ENCODE measurements at regions not wholly inside any gene's neighbourhood (a gene's known extent, or its start where the extent isn't known, plus 50 kb on each side); places are given as distances from the start of the nearest gene placed in this dataset.

DNA sequence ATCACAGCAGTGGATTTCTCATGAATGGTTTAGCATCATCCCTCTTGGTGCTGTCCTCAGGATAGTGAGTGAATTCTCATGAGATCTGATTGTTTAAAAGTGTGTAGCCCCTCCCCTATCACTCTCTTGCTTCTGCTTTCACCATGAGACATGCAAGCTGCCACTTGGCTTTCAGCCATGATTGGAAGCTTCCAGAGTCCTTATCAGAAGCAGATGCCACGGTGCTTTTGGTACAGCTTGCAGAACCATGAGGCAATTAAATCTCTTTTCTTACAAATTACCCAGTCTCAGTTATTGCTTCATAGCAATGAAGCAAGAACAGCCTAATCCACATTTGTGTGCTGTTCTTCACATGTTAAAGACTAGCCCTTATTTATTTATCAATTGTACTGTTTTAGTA, 495.2 kb upstream of the EPHA6 start:
- TF ChIP-seq CTCF (conservative IDR thresholded peaks at IDR 0.05; ENCODE audit: low read depth in 2 of 2) = no peak
- no peak for TF ChIP-seq ETS1 (IDR thresholded peaks at IDR 0.05)
- no peak for TF ChIP-seq POLR2AphosphoS5 (IDR thresholded peaks at IDR 0.05; ENCODE audit: low read depth)
- no peak for TF ChIP-seq EZH2 (IDR thresholded peaks at IDR 0.05; ENCODE audit: low read depth, unreplicated experiment)
- TF ChIP-seq, protein P1, sequence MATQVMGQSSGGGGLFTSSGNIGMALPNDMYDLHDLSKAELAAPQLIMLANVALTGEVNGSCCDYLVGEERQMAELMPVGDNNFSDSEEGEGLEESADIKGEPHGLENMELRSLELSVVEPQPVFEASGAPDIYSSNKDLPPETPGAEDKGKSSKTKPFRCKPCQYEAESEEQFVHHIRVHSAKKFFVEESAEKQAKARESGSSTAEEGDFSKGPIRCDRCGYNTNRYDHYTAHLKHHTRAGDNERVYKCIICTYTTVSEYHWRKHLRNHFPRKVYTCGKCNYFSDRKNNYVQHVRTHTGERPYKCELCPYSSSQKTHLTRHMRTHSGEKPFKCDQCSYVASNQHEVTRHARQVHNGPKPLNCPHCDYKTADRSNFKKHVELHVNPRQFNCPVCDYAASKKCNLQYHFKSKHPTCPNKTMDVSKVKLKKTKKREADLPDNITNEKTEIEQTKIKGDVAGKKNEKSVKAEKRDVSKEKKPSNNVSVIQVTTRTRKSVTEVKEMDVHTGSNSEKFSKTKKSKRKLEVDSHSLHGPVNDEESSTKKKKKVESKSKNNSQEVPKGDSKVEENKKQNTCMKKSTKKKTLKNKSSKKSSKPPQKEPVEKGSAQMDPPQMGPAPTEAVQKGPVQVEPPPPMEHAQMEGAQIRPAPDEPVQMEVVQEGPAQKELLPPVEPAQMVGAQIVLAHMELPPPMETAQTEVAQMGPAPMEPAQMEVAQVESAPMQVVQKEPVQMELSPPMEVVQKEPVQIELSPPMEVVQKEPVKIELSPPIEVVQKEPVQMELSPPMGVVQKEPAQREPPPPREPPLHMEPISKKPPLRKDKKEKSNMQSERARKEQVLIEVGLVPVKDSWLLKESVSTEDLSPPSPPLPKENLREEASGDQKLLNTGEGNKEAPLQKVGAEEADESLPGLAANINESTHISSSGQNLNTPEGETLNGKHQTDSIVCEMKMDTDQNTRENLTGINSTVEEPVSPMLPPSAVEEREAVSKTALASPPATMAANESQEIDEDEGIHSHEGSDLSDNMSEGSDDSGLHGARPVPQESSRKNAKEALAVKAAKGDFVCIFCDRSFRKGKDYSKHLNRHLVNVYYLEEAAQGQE (IDR thresholded peaks at IDR 0.05; ENCODE audit: unreplicated experiment) = no peak
- TF ChIP-seq EZH2phosphoT487 (IDR thresholded peaks at IDR 0.05; ENCODE audit: unreplicated experiment) = no peak
